Gastrocnemius medialis (tissue), 4 donors: ENCODE measurements at regions not wholly inside any gene's neighbourhood (a gene's known extent, or its start where the extent isn't known, plus 50 kb on each side); places are given as distances from the start of the nearest gene placed in this dataset.

ENCODE experiments used
- CTCF ChIP-seq, 5 experiments: fragments of 450-650 bp in 3 of 5; fragments of 200-600 bp in 2 of 5; sonication (generic) in 2 of 5; IDR thresholded peaks in 4 of 5; conservative IDR thresholded peaks in 1 of 5; 1 replicate in 4 of 5; 2 replicates in 1 of 5; pipeline ENCODE4 v1.5.1; 2016 to 2019; ENCODE audit warnings: antibody characterized with exemption in 5 of 5, mild to moderate bottlenecking in 3 of 5, moderate library complexity in 3 of 5
- POLR2A ChIP-seq, 2 donors: fragments of 450-650 bp; IDR thresholded peaks; one replicate each; pipeline ENCODE4 v1.6.1; 2017; ENCODE audit warnings: antibody characterized with exemption in 2 of 2, mild to moderate bottlenecking in 2 of 2, moderate library complexity in 2 of 2

GRCh38 chrX:138157850-138158249 lies 553.7 kb downstream of the FGF13 start:
- TF ChIP-seq POLR2A (IDR thresholded peaks at IDR 0.05) (no peak), CTCF (IDR thresholded peaks at IDR 0.05 in 4 of 5, conservative IDR thresholded peaks at IDR 0.05 in 1 of 5) (no peak)
